ENCODE measurements at regions not wholly inside any gene's neighbourhood (a gene's known extent, or its start where the extent isn't known, plus 50 kb on each side); places are given as distances from the start of the nearest gene placed in this dataset.

DNA sequence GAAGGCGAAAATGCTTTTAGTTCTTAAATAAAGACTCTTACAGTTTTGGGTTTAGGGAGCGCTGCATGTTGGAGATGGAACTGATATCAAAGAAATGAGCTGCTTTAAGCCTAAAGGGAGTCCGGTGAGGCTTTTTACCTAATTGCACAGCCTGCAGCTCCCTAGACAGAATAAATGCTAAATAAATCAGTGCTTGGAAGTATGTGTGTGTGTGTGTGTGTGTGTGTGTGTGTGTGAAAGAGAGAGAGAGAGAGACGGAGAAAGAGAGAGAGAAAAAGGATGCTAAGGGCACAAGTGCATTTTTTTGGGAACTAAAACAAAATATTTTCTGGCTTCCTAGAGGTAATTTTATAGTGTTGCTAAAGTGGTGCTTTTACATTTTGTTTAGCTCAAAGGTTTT, 88.4 kb downstream of the MTRR start:
- TF ChIP-seq POLR2A (IDR thresholded peaks at IDR 0.05) = no peak
- no peak for TF ChIP-seq CTCF (IDR thresholded peaks at IDR 0.05)
